HFFc6 (cell line): ENCODE measurements at regions not wholly inside any gene's neighbourhood (a gene's known extent, or its start where the extent isn't known, plus 50 kb on each side); places are given as distances from the start of the nearest gene placed in this dataset.
A peak's percentile ranks its signal among the peaks of the same experiment; 100 is the strongest.

Experiments
- DNase-seq: peaks from one replicate; pipeline ENCODE4 v3.0.0-alpha.2; 2018
- H3K27ac Mint-ChIP-seq: 2 replicates; pipeline ENCODE4 v1.8.0; 2020; ENCODE audit warnings: mild to moderate bottlenecking, mixed read lengths
- H3K27me3 Mint-ChIP-seq: 2 replicates; pipeline ENCODE4 v1.8.0; 2021; ENCODE audit warnings: mild to moderate bottlenecking, moderate library complexity, mixed read lengths; ENCODE audit not compliant: insufficient read depth
- H3K36me3 Mint-ChIP-seq: 2 replicates; pipeline ENCODE4 v1.8.0; 2021; ENCODE audit warnings: low read depth, mixed read lengths
- H3K4me1 Mint-ChIP-seq: 2 replicates; pipeline ENCODE4 v1.8.0; 2020; ENCODE audit warnings: low read depth, mixed read lengths
- H3K4me3 Mint-ChIP-seq: 2 replicates; pipeline ENCODE4 v1.8.0; 2020; ENCODE audit warnings: mild to moderate bottlenecking, moderate library complexity, mixed read lengths
- H3K9me3 Mint-ChIP-seq: 2 replicates; pipeline ENCODE4 v1.8.0; 2020; ENCODE audit warnings: mild to moderate bottlenecking, mixed read lengths
- CTCF ChIP-seq: fragments of 200-600 bp; sonication (generic); IDR thresholded peaks from 2 replicates; pipeline ENCODE4 v1.5.0; 2021; ENCODE audit warnings: antibody characterized with exemption, mild to moderate bottlenecking

- Mint-ChIP-seq H3K36me3 (no peaks in the 10 kb centered on the region), H3K27me3 (peaks cover 32% of the 10 kb centered on the region), H3K9me3 (no peaks in the 10 kb centered on the region), H3K4me1 (no peaks in the 10 kb centered on the region), H3K4me3 (no peak overlapping the region), H3K27ac (no peak overlapping the region)
- DNase-seq = no peak
- no peak for TF ChIP-seq CTCF
These were observed 136.1 kb upstream of the PROK2 start for GRCh38 chr3:71921036-71921435.

- peaks cover 24% of the 10 kb centered on the region for H3K27me3 Mint-ChIP-seq
- no peaks in the 10 kb centered on the region for H3K36me3 Mint-ChIP-seq
- no peak overlapping the region for H3K4me3 Mint-ChIP-seq
- DNase-seq = no peak
- no peaks in the 10 kb centered on the region for H3K9me3 Mint-ChIP-seq
- H3K4me1 Mint-ChIP-seq = no peaks in the 10 kb centered on the region
- TF ChIP-seq CTCF = no peak
- no peak overlapping the region for H3K27ac Mint-ChIP-seq
These were observed 134.6 kb upstream of the PROK2 start for GRCh38 chr3:71919572-71919971.

- no peak overlapping the region for H3K4me3 Mint-ChIP-seq
- H3K27ac Mint-ChIP-seq = no peak overlapping the region
- H3K27me3 Mint-ChIP-seq = peaks cover 30% of the 10 kb centered on the region
- TF ChIP-seq CTCF = no peak
- H3K36me3 Mint-ChIP-seq = no peaks in the 10 kb centered on the region
- no peak for DNase-seq
- H3K4me1 Mint-ChIP-seq = no peaks in the 10 kb centered on the region
- H3K9me3 Mint-ChIP-seq = no peaks in the 10 kb centered on the region
These were observed 132.6 kb upstream of the PROK2 start for GRCh38 chr3:71917545-71917944.

- Mint-ChIP-seq H3K4me1 (no peaks in the 10 kb centered on the region), H3K4me3 (no peak overlapping the region), H3K27me3 (peaks cover 27% of the 10 kb centered on the region), H3K9me3 (no peaks in the 10 kb centered on the region), H3K36me3 (no peaks in the 10 kb centered on the region), H3K27ac (no peak overlapping the region)
- TF ChIP-seq CTCF = no peak
- peak; percentile 31 for DNase-seq
These were observed 131.9 kb upstream of the PROK2 start for GRCh38 chr3:71916747-71917369.

- Mint-ChIP-seq H3K9me3 (no peaks in the 10 kb centered on the region), H3K27ac (no peak overlapping the region), H3K27me3 (peaks cover 37% of the 10 kb centered on the region), H3K36me3 (no peaks in the 10 kb centered on the region), H3K4me1 (no peaks in the 10 kb centered on the region), H3K4me3 (no peak overlapping the region)
- no peak for DNase-seq
- TF ChIP-seq CTCF = no peak
These were observed 128.0 kb upstream of the PROK2 start for GRCh38 chr3:71912839-71913495.
